Body of pancreas (tissue), 4 donors: ENCODE measurements at regions not wholly inside any gene's neighbourhood (a gene's known extent, or its start where the extent isn't known, plus 50 kb on each side); places are given as distances from the start of the nearest gene placed in this dataset.

Source experiments
- CTCF ChIP-seq, 7 experiments: fragments of 450-650 bp in 4 of 7; fragments of 200-600 bp in 3 of 7; sonication (generic) in 3 of 7; IDR thresholded peaks; one replicate each; pipeline ENCODE4 v1.5.1; 2016 to 2019; ENCODE audit warnings: antibody characterized with exemption in 7 of 7
- POLR2A ChIP-seq, 3 donors: fragments of 450-650 bp; IDR thresholded peaks; one replicate each; pipeline ENCODE4 v1.6.1; 2016; ENCODE audit warnings: antibody characterized with exemption in 3 of 3, mild to moderate bottlenecking in 2 of 3

GRCh38 chr1:81345110-81345509 is 455.6 kb upstream of the ADGRL2 start:
- TF ChIP-seq CTCF (IDR thresholded peaks at IDR 0.05) (no peak), POLR2A (IDR thresholded peaks at IDR 0.05) (no peak)
